NCI-H2029 (cell line): ENCODE measurements at regions not wholly inside any gene's neighbourhood (a gene's known extent, or its start where the extent isn't known, plus 50 kb on each side); places are given as distances from the start of the nearest gene placed in this dataset.

ENCODE experiments used
- DNase-seq: peaks from one replicate; lab custom pipeline; 2025; lab: John Stamatoyannopoulos, UW

DNA sequence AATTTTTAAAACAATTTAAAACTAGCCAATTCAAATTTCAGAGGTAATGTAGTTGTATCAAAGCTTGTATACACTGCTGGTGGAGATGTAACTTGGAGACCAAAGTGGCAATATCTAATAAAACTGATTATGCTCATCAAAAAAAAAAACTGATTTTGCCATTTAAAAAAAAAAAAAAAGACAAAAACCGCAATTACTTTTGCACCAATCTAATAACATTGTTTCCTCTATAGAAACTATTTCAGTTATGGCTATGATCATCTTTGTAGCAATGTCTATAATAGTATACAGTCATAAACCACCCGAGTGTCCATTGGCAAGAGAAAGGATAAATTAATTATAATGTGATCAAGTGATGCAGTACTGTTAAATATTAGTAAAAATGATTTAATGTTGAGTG is 149.3 kb upstream of the SEMA6D start:
- DNase-seq = no peak

DNA sequence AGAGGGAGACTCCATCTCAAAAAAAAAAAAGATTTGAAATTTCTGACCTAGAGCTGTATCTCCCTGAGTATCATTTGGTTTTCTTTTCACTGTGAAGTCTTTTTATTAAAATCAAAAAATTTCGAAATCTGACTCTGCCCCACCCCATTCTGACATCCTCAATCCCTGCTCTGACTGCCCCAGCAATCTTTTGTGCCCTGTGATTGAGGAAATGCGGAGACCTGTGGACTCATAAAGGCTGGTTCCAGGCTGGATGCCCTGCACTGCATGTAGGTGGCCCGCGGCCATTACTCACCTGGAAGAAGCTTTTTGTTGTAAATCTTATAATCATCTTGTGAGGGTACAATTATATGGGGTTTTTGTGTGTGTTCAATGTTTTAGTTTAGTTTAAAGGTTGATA is 147.3 kb upstream of the SEMA6D start:
- no peak for DNase-seq

DNA sequence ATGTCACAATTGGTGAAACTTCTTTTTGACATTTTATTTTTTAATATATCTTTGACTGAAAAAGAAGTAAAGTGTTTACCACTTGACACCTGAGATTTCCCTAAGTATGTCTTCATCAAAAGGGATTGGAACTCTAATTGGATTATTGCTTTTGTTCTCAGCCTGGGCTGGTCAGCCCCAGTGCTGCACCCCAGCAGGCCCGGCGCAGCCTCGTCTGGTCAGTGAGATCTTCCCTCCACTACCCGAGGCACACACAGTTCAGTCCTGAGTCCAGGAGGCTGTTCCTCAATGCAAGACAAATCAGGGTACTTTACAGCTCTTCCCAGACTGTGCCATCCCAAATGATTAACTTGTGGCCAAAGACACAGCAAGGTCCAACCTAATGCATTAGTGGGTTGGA is 146.9 kb upstream of the SEMA6D start:
- no peak for DNase-seq

DNA sequence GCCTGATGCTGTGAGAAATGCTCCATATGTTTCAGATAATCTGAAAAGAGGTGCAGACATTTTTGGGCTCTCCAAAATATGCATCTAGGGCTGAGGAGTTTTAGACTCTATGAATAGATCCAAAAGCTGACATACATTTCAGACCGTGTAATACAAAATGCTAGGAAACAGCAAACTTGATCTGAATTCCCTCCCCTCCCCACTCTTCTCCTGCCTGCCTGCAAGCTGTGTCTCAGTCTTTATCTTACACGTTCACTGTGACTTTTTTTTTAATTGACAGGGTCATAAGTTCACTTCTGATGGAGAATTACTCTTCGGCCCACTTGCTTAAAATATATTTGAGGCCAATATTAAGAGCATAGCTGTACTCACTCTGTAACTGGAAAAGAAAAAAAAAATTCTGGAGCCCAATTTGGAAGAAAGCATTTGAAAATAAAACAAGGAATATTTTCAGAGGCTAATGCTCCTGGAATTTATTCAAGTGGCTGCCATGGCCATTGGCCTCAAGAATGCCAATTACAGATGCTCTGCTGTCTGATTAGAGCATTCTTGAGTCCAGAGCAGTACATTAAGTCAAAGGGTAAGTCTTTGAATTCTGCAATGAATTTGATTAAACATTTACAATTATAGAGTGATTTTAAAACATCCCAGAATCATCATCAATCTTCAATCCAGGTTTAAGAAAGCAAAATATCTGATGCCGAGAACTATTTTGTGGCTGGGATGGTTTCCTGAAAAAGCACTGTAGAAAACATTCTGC is 146.2 kb upstream of the SEMA6D start:
- no peak for DNase-seq

DNA sequence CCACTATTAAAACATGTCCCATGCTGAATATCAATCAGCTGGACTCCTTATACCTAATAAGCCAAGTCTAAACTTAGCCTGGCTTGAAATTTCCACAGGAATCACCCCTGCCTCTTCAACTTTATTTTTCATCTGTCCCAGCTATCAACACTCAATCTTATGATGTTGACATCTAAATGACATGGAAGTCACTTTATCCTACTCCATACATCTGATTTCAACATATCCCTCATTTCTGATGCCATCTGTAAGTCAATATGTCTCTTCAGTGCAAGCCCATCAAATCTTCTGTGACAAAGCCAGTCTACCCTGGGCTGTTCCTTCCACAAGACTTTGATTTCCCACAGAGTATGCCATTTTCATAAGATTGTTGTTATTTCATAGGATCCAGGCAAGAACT is 143.6 kb upstream of the SEMA6D start:
- DNase-seq = no peak

DNA sequence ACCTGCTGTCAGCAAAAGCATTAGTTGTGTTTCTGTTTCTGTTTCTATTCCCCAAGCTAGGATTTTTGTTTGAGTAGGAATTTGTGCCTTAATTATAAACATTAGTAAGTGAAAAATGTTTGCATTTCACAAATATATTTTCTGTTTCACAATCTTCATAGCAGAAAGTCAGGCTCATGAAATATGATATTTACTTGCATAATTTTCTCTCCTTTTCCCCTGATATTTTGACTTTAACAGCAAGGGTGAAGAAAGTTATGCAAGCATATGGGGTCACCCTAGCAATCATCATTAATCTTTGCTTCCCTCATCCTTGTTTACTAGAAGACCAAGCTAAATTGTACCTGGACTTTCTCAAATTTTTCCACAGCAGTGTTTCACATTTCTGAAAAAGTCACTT is 140.3 kb upstream of the SEMA6D start:
- no peak for DNase-seq

DNA sequence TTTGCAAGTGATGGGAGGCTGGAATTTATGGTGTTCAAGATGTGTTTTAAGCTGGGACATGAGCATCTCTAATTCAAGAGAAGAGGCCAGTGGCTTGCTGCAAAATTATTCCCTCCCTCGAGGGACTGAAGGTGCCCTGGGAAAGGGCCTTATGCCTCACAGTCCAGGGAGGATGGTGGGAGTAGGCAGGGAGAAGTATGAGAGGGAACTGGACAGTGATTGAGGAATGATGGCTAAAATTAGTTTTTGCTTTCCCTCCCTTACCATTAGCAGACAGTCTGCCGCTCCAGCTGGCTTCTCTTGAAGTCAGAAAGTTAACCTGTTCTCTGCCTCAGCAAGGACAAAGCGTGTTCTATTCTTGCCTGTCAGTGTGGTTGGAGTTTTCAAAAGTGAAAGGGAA is 139.8 kb upstream of the SEMA6D start:
- DNase-seq = no peak

DNA sequence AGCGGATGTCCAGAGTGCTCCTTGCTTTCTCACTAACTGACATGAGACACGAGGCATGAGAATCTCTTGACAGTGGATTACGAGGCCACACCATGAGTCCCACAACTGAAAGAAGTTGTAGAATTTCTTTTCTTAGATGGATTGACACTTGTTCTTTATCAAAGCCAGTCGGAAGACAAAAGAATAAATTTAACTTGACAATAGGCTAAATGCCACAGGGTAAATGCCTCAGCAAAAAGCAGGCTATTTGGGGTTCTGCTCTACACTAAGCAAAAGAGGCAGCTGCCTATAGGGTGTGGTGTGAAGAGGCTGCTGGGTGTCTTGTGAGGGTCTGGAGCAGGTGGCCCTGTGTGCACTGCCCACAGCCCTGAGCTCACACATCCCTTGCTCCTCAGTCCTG is 135.1 kb upstream of the SEMA6D start:
- DNase-seq = no peak

DNA sequence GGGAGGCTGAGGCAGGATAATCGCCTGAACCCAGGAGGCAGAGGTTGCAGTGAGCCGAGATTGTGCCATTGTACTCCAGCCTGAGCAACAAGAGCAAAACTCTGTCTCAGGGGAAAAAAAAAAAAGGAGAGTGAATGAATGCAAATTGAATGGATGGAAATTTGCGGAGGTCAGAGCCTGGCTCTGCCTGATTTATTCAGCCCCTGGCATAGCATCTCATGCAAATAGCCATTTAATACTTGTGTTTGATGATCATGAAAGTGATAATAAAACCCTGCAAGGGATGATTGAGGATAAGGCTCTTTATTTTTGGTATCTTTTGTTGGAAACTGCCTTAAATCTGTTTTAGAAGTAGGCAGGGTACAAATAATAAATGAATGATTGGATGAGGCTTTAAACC is 133.0 kb upstream of the SEMA6D start:
- no peak for DNase-seq

DNA sequence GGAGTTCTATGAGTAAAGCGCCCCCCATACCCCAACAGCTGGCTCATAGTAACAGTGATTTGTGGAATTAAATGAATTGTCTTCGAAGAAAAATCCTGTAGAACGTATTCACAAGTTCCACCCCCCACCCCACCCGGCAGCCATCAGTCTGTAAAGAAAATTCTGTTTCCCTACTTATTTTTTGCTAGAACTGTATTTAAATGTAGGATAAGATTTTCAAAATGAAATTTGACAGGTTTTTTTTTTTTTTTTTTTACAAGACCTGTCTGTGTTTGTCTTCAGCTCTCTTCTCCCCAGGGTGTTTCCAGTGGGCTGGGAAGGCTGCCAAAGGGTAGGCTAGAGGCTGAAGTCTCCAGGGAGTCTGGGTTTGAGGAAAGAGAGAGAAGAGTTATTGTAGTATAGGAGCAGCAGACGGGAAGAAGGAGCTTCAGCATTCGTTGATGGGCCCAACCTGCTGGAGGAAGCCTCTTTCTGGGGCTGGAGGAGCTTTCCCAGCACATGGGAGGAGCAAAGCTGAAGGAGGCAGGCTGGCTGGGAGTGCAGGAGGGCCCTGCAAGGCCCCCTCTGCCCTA is 130.6 kb upstream of the SEMA6D start:
- DNase-seq = peak; percentile 54

DNA sequence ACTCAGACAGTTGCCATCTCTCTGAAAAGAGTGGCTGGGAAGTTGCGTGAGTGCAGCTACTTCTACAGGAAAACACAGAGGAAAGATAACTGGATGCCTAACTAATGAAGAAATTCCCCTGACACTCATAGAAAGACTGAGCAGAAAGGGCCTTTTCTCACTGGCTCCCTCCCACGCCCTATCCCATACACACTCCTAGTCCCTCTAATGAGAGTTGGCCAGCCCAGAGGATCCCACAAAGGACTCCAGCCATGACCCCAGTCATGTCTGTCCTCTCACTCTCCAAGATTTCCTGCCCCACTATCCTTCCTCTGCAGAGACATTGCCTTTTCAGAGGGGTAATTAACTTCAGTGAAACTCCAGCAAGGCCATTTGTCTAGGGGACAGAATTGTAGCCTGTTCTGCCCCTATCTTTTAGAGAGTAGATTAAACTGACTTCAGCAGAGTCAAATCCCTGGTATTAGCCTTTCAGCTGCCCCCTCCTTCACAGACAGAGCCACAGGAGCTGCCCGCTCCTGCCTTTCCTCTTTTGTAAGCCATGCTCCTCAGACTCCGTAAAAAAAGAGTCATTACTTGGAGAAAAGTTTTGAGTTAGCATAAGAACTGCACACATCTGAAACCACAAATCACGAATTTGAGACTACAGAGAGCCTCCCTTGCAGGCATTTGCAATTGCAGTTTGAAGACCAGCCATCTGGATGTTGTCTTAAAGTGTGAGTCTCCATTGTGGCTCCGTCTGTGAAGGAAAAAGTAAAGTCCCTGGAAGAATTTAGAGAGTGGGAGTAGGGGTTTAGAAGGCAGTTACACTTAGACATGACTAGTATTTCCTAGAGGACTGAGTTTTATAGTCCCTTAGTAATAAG is 129.1 kb upstream of the SEMA6D start:
- DNase-seq = no peak

DNA sequence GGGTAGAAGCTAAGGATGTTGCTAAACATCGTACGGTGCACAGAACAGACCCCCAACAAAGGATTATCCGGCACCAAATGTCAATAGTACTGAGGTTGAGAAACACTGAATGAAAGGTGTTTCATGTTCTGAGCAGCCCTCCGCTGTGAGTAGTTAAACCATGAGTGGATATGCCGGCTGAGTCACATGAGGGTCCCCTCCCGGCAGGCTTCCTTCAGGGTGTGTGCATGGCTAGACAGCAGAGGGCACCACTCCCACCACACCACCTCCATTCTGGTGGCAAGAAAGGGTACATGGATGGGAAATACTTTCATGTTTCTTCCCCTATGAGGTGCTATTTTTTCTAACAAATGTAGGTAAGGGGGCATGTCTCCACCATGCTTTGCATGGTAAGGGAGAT is 128.3 kb upstream of the SEMA6D start:
- DNase-seq = no peak

DNA sequence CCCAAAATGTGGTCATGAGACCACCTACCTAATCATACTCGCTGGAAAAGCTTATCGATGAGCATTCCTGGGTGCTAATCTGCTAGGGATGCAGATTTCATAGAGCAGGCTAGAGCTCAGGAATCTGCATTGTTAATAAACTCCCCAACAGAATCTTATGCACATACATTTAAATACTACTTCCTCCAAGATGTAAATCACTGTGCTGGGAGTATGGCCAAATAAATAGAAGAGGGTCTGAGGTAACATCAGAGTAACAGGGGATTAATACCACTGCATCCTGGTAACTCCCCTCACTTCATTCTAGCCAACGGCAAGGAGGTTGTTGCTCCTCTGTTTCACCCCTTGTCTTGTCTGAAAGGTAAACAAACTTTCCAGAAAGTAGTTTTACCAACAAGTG is 118.3 kb upstream of the SEMA6D start:
- DNase-seq = no peak

DNA sequence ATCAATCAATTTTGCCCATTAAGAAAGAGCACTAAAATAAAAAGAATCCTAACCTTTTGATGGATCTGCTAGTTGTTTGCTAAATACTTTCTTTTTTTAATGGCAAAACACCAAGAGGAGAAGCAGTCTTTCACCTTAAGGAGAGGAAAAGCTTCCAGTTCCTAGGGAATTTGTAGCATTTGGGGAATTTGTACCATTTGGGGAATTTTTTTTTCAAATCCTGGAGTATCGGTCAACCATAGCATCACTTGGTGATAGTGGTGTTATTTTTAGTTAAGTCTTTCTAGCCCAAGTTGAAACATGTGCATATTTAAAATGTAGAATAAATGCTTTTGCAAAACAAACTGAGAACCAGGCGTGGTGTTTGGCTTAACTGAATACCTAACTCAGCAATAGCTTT is 117.5 kb upstream of the SEMA6D start:
- DNase-seq = no peak

DNA sequence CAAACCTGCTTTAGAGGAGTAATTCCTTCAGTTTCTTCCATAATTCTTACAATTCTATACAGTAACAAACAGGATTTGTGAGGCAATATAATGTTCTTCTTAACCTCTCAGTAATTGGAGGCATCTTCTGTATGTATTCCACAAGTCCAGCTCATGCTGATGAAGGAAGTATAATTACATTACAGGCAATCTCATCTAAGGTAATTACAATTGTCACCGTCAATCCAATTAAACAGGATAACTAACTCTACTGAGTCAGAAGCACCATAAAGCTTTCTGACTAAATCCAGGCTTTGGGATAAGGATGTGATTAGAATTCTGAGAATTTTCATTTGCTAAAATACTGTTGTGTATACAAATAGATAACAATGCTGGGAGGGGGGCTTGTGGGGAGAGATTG is 115.2 kb upstream of the SEMA6D start:
- DNase-seq = no peak

DNA sequence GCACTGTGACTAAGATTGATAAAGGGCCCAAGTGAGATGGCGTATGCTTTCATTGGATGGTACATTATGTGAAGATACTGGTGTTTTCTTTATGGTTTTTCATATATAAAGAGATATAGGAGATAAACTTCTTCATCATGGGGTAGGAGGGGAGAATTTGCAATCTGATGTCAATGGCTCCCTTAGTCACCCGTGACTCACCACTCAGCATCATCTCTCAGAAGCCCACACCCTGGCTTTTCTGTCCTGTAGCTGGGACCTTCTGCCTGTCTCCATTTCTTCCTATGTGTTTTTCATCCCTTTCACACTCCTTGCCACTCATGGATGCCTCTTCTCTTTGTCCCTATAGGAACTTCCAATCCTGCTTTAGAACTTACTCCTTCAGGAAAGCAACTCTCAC is 114.3 kb upstream of the SEMA6D start:
- no peak for DNase-seq

DNA sequence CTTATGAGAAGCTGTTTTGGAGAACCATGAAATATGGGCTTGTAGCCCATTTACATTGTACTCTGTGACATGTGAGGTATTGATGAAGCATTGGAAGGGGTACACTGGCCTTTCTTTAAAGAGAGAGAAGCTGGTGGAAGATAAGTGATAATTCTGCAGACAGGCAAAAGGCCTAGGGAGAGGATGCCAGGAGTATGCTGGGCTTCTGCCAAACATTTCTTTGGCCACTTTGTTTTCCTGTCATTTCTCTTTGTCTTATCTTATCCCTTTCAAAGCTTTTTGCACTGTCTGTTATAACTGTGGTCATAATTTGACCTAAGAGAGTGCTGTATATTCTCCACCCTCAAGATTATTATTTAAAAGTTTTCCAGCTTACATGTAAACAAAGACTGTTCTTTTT is 109.6 kb upstream of the SEMA6D start:
- no peak for DNase-seq

DNA sequence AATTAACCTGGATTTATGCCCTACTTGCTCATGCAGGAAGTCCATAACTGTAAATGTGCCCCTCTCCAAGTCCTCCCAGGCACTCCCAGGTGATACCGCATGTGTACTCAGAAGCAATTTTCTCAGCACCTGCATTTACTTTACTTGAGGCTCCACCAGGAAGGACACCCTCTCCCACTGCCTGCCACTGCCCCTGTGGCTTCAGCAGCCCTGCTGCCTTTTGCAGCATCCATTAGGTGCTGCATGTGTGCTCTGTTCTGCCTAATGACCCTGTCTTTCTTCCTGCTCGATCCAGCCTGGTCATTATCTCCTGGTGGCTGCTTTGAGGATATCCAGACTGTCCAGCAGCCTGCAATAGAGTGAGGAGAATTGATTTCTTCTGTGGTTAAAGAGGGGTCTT is 107.6 kb upstream of the SEMA6D start:
- peak; percentile 18 for DNase-seq

DNA sequence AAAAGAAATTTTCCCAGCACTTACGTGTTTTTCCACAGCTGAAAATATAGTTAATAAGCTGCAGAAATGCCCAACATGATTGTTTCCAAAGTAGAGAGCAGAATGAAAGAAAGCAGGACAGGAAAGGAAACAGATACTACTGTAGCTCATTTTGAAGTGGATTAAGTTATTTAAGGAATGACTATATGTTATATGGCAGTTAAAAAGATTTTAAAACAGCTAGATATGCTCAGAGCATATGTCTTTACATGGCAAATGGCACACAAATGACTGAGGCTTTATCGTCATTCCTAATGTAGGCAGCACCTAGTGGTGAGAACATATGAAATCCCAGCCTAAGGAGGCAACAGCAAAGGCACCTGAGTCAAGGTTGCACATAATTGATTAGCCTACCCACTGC is 106.6 kb upstream of the SEMA6D start:
- DNase-seq = no peak

DNA sequence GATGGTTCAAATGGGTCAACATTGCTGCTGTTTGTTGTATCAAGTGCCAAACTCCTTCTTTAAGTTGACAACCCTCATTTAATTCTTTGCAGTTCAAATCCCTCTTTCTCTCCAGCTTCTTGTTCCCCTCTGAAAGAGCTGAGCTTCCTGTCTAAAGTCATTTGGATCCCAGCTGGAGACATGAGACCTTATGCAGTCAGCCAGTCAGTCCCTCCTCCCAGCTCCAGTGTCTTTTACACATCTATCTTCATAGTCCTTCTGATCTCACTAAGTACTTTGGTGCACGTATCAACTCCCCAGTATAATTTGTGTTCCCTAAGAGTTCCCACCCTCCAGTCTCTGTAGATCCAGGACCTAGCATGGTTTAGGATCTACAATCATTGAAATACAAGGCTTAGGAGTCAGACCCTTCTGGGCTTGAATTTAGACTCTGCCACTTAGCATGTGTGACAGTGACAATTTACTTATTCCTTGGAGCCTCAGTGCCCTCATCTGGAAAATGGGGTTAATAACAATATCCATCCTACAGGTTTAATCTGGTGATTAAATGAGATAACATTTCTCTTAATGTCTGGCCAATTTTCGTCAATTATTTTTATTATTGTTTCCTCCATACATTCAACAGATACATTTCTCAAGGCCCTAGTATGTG is 102.8 kb upstream of the SEMA6D start:
- DNase-seq = no peak

DNA sequence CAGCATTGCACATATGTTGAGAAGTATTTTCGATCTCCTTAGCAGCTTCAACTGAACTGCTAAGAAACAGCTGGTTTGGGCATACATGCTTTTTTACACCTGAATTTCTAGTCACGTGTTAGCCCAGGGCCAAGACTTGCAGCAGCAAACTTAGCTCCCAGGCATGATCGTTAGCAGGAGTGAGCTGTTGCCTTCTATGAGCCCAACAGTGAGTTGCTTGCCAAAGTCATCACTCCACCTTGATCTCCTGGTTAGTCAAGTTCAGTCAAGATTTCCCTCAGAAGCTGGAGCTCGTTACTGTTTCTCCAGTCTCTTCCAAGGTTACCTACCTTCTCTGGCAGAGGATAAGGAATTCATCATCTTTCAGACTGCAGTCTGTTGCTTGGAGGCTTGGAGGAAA is 100.4 kb upstream of the SEMA6D start:
- no peak for DNase-seq

DNA sequence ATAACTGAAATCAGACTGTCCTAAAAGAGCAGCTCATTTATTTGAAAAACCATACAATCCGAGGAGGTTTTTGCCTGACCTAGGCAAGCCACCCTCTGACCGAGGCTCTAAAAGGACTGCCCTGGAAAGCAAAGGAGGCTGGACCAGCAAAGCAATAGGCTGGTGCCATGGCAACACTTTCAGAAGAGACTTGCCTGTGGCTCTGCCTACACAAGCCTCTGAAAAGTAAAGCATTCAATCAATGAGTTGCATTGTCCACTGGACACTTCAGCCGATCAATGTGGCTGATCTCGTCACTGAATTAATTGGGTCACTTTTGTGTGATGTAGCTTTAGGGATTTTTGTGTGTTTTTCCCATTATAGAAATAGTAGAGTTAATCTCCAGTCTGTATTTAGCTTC is 99.1 kb upstream of the SEMA6D start:
- DNase-seq = no peak
